AG10803 (cell line): ENCODE measurements at regions not wholly inside any gene's neighbourhood (a gene's known extent, or its start where the extent isn't known, plus 50 kb on each side); places are given as distances from the start of the nearest gene placed in this dataset.

ENCODE experiments used
- DNase-seq: peaks from one replicate; pipeline ENCODE4 v3.0.0; 2010; ENCODE audit warnings: low read depth
- H3K4me3 ChIP-seq: 2 replicates; pipeline ENCODE4 v1.5.1; 2011; ENCODE audit warnings: mild to moderate bottlenecking, low read length, control low read depth
- TF ChIP-seq, protein P1 (sequence below): conservative IDR thresholded peaks from 2 replicates; pipeline ENCODE4 v1.5.1; 2011; ENCODE audit warnings: mild to moderate bottlenecking, low read length, control low read depth, inconsistent platforms

DNA sequence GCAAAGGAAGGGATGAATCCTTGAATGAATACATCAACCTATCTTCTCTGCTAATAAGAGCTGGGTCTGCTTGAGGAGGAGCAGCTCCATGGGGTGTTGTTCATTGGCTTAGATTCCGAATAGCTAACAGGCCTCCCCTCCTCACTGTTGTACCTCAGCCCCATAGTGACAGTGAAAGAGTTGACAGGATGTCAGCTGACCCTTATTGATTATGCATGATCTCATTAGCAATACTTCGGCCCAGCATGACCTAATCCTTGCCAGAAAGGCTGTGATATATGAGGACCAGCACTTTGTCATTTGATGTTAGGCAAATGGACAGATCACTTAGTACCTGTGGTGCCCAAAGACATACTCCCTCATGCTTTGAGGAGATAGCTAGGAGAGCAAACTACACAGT, 1333.7 kb upstream of the CELF4 start:
- no peak for DNase-seq
- TF ChIP-seq, protein P1, sequence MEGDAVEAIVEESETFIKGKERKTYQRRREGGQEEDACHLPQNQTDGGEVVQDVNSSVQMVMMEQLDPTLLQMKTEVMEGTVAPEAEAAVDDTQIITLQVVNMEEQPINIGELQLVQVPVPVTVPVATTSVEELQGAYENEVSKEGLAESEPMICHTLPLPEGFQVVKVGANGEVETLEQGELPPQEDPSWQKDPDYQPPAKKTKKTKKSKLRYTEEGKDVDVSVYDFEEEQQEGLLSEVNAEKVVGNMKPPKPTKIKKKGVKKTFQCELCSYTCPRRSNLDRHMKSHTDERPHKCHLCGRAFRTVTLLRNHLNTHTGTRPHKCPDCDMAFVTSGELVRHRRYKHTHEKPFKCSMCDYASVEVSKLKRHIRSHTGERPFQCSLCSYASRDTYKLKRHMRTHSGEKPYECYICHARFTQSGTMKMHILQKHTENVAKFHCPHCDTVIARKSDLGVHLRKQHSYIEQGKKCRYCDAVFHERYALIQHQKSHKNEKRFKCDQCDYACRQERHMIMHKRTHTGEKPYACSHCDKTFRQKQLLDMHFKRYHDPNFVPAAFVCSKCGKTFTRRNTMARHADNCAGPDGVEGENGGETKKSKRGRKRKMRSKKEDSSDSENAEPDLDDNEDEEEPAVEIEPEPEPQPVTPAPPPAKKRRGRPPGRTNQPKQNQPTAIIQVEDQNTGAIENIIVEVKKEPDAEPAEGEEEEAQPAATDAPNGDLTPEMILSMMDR, result no peak
- no peak overlapping the region for H3K4me3 ChIP-seq

DNA sequence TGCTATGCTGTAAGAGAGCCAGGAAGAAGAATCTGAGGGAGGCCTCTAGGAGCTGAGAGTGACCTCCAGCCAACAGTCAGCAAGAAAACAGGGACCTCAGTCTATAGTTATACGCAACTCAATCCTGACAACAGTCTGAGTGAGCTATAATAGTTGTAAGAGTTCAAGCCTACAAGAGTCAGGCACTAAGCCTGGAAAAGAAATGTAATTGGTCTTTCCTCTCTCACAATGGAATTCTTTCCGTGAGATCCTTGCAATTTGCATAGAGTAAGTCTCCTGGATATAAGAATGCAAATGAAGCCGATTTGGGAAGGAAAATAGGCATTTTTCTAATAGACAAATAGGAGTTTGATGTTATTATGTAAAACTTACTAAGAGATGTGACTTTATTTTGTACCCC, 1332.6 kb upstream of the CELF4 start:
- no peak overlapping the region for H3K4me3 ChIP-seq
- TF ChIP-seq, protein P1, result no peak
- DNase-seq, result no peak

DNA sequence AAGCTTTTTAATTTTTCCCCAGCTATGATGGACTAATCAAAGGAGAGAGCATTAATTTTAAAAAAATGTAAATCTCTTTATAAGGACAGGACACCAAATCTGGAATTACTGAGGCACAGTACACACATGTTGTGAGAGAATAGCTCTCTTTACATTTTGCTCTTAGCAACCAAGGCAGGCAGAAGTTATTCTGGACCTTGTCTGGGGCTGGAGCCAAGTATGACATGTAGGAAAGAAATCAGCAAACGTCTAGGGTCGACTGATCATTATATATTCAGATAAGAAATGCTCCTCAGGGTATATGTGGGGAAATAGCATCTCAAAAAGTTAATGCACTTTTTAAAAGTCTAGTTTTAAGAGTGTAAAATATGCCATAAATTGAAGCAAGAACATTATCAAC, 1330.0 kb upstream of the CELF4 start:
- no peak for DNase-seq
- no peak overlapping the region for H3K4me3 ChIP-seq
- TF ChIP-seq, protein P1, result no peak

DNA sequence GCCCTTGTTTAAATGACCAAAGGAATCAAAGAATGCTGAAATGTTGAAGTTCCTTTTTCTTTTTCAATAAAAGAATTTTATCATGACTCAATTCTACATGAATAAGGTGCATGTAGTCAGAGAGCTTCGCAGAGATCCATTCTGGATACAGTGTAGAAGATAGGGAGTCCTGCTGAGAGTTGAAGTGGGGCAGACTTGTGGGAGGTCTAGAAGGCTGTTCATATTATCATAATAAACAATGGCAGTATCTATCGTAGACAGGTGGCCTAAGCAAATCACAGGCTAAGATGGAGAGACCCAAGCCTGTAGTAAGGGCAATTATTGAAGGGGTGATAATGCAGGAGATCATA, 1322.0 kb upstream of the CELF4 start:
- DNase-seq, result no peak
- no peak overlapping the region for H3K4me3 ChIP-seq
- TF ChIP-seq, protein P1, result no peak

DNA sequence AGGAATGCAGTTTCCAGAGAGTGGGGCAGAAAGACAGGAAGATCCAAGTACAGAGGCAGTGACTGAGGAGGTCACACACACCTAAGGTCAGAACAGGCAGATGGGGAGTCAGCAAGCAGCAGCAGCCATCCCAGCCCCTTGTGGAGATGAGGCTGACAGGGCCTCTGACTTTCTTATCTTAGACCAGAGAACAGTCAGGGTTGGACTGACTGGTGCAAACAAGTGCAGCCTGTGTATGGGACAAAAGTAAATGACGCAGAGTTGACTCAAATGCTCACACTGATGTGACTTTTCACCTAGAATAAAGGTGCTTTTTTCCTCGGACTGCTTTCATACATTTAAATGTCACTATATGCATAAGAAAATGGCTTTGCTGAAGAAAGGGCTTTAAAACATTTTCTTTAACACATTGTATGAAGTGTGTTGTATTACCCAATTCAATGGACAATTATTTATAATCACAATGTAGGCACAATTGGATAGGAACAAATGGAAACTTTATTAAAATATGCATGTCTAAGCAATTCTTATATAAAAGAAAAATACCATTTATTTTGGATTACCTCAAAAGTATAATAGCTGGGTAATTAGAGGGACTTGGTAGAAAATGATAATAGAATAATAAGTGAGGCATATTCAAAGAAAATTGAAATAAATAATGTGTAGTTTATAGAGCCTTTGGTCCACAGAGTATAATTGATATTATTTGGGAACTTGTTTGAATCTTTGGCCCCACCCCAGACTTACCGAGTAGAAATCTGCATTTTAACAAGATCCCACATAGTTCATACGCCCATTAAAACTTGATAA, 1321.5 kb upstream of the CELF4 start:
- no peak for DNase-seq
- H3K4me3 ChIP-seq, result no peak overlapping the region
- TF ChIP-seq, protein P1, result no peak

DNA sequence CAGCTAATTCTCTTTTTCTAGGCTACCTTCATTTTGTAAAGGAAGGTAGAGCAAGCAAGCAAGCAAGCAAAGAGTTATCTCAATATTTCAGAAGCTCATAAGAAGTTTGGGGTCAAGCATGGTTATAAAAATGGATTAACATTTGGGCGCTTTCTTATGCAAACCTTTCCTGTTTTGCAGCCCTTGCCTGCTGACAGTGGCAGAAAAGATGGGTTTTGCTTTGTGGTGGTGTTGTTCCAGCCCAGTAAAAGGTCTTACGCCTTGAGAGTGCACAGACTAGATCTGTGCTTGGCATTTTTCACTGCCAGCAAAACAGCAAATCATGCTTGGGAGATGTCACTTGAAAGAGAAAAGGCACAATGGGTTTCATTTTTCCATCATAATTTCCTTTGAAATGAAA, 1320.6 kb upstream of the CELF4 start:
- TF ChIP-seq, protein P1, result no peak
- no peak overlapping the region for H3K4me3 ChIP-seq
- no peak for DNase-seq

DNA sequence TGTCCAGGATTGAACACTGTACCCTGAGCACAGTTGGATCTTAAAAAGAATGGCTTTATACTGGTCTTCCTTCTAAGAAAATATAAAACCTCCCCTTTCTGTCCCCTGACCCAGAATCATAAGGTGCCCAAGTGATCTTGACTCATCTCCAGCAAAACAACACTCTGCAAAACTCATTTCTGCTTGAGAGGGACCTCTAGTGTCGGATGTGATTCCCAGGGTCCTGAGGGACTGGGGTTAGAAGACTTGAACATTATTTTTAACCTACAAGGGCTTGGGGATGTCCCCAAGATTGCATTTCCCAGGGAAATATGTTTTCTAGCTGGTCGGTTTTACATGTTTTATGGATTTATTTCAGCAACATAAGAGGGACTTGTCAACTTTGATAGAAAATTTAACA, 1318.5 kb upstream of the CELF4 start:
- no peak for DNase-seq
- H3K4me3 ChIP-seq, result no peak overlapping the region
- TF ChIP-seq, protein P1, result no peak
